ENCODE measurements at regions not wholly inside any gene's neighbourhood (a gene's known extent, or its start where the extent isn't known, plus 50 kb on each side); places are given as distances from the start of the nearest gene placed in this dataset.

DNA sequence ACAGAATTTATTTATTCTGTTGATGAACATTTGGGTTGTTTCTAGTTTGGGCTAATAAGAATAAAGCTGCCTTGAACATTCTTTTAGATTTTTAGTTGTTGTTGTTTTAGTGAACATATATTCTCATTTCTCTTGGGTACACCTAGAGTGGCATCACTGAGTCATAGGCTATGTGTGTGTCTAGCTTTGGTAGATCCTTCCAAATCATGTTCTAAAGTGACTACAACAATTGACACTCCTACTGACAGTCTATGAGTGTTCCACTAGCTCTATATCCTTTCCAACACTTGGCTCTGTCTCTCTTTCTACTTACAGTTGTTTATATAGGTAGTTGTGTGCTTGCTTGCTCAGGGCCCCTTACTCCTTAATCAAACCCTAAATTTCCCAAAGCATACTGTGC is 346.0 kb upstream of the NCAM1 start:
- no peak overlapping the region for H3K4me3 ChIP-seq (ENCODE audit: low read depth, low read length)
- DNase-seq (ENCODE audit: low read depth) = peak; percentile 53
- no peak for FAIRE-seq
- H3K27me3 ChIP-seq (ENCODE audit: control insufficient read depth, insufficient read depth, low read length) = no peaks in the 10 kb centered on the region
- TF ChIP-seq, protein P1, sequence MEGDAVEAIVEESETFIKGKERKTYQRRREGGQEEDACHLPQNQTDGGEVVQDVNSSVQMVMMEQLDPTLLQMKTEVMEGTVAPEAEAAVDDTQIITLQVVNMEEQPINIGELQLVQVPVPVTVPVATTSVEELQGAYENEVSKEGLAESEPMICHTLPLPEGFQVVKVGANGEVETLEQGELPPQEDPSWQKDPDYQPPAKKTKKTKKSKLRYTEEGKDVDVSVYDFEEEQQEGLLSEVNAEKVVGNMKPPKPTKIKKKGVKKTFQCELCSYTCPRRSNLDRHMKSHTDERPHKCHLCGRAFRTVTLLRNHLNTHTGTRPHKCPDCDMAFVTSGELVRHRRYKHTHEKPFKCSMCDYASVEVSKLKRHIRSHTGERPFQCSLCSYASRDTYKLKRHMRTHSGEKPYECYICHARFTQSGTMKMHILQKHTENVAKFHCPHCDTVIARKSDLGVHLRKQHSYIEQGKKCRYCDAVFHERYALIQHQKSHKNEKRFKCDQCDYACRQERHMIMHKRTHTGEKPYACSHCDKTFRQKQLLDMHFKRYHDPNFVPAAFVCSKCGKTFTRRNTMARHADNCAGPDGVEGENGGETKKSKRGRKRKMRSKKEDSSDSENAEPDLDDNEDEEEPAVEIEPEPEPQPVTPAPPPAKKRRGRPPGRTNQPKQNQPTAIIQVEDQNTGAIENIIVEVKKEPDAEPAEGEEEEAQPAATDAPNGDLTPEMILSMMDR (IDR thresholded peaks at IDR 0.05; ENCODE audit: insufficient read depth, low read length, severe bottlenecking) = no peak
- no peaks in the 10 kb centered on the region for H3K36me3 ChIP-seq (ENCODE audit: control insufficient read depth, insufficient read depth, low read length)

DNA sequence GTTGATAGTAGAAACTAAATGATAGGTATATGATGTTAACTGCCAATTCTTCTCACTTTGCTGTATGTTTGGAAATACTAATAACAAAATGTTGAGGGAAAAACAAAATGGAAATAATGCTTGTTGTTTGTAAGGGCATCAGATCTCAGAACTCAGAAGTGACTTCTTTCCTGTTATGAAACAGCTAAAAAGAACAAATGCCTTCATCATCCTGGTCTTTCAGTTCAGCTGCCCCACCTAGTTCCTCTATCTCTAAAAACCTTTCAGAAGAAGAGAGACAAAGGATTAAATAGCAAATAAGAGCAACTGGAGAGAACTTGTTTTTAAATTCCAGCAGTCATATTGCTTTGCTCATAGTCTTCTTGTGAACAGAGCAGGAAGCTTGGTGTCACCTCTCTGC is 345.3 kb upstream of the NCAM1 start:
- Histone ChIP-seq H3K4me3 (ENCODE audit: low read depth, low read length) (no peak overlapping the region), H3K27me3 (ENCODE audit: control insufficient read depth, insufficient read depth, low read length) (no peaks in the 10 kb centered on the region), H3K36me3 (ENCODE audit: control insufficient read depth, insufficient read depth, low read length) (no peaks in the 10 kb centered on the region)
- no peak for FAIRE-seq
- TF ChIP-seq, protein P1 (IDR thresholded peaks at IDR 0.05; ENCODE audit: insufficient read depth, low read length, severe bottlenecking) = no peak
- DNase-seq (ENCODE audit: low read depth) = no peak

DNA sequence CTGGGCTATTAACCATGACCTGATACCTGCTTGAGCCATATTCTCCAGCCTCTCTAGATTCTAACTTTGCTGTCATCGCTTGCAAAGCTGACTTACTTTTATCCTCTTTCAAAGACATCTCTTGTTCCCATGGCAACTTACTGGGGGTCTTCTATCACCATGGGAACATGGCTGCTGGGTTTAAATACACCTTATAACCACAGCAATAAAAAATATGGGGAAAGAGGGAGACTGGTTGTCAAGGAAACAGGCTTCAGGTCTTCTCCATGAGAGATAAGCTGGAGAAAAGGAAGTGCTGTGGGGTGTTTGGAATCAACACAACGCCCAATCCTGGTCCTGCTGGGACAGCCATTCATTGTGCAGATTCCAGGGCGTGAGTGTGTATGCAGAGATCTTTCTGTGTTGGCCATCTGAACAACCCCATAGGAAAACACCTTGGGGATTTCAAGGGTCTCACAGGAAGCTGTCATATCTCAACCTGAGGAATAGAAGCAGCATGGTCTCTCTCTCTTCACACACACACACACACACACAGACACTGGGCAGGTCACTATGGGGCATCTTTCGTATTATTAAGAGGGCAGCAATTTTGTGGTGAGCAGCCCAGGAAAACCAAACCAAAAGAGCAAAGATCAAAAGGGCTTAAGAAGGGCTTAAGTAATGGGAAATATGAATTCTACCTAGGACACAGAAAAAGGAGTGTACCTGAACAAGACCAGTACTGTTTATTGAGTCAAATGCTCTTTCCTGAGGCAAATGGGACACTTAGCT is 344.7 kb upstream of the NCAM1 start:
- no peaks in the 10 kb centered on the region for H3K36me3 ChIP-seq (ENCODE audit: control insufficient read depth, insufficient read depth, low read length)
- TF ChIP-seq, protein P1 (IDR thresholded peaks at IDR 0.05; ENCODE audit: insufficient read depth, low read length, severe bottlenecking) = no peak
- DNase-seq (ENCODE audit: low read depth) (no peak), FAIRE-seq (no peak)
- no peaks in the 10 kb centered on the region for H3K27me3 ChIP-seq (ENCODE audit: control insufficient read depth, insufficient read depth, low read length)
- H3K4me3 ChIP-seq (ENCODE audit: low read depth, low read length) = no peak overlapping the region

DNA sequence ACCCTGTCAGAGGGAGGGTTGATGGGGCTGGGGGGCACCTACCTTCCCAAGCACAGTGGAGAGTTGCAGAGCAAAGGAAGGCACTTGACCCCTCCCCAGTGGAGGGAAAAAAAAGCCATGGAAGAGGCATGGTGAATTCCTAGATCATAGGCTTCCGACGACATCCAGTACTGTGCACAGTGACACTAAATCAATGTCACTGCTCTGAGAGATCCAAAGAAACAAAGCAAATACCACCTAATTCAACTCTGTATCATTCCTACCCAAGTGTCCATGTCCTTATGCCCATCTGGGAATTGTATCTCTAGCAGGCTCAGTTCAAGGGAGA is 344.2 kb upstream of the NCAM1 start:
- TF ChIP-seq, protein P1 (IDR thresholded peaks at IDR 0.05; ENCODE audit: insufficient read depth, low read length, severe bottlenecking) = no peak
- H3K27me3 ChIP-seq (ENCODE audit: control insufficient read depth, insufficient read depth, low read length) = no peaks in the 10 kb centered on the region
- DNase-seq (ENCODE audit: low read depth) (no peak), FAIRE-seq (no peak)
- H3K4me3 ChIP-seq (ENCODE audit: low read depth, low read length) = no peak overlapping the region
- no peaks in the 10 kb centered on the region for H3K36me3 ChIP-seq (ENCODE audit: control insufficient read depth, insufficient read depth, low read length)

DNA sequence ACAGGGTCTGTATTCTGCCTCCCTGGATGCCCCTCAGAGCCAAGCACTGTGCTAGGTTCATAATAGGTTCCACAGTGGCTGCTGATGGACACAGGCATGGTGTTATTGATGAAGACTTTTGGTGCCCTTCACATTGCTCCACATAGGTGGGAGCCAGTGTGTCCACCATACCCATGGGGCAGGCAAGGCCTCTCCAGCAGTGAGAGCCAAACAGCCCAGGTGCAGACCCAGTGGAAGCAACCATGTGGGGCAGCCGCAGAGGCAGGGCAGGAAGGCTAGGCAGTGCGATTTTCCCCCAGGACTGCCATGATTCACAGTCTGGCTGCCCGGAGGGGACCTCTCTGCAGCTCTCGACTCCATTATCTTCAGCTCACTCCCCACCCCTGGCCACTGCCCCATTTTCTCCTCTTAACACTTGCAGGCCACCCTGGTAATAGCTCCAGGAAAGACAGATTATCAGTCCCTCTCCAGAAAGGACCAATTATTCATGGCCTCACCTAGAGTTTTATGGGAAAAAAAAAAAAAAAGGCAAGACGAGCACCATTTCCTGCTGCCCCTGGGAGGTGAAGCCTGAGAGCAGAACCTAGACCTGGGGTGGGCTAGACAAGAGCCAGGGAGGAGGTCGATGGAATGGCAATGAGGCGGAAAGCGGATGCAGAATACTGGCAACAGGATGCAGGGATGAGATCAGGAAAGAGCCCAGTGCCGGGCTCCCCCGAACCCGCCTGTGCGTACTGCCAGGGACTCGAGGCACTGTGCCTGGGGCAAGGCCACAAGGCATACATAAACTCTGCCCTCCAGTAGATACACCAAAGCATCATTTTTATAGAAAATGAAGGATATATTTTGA is 343.0 kb upstream of the NCAM1 start:
- no peaks in the 10 kb centered on the region for H3K27me3 ChIP-seq (ENCODE audit: control insufficient read depth, insufficient read depth, low read length)
- DNase-seq (ENCODE audit: low read depth) (no peak), FAIRE-seq (no peak)
- no peak overlapping the region for H3K4me3 ChIP-seq (ENCODE audit: low read depth, low read length)
- no peaks in the 10 kb centered on the region for H3K36me3 ChIP-seq (ENCODE audit: control insufficient read depth, insufficient read depth, low read length)
- TF ChIP-seq, protein P1 (IDR thresholded peaks at IDR 0.05; ENCODE audit: insufficient read depth, low read length, severe bottlenecking) = no peak

Data from bronchial epithelial cell (primary cell).